PC-9 (cell line): ENCODE measurements at regions not wholly inside any gene's neighbourhood (a gene's known extent, or its start where the extent isn't known, plus 50 kb on each side); places are given as distances from the start of the nearest gene placed in this dataset.
"Not testable (repeated sequence)": the region's sequence is repeated elsewhere in the genome, so short reads cannot be mapped to it uniquely, and the experiment has no call there.

Source experiments
- BruUV-seq: library from RNA; stranded (reverse); fragments of 400-500 nt; replicated peaks from 2 replicates; lab custom pipeline; 2021; lab: Mats Ljungman, UMichigan
- CTCF ChIA-PET: fragments of 300-600 bp; sonication (Branson Sonifier 250); formaldehyde crosslinking; loops from one replicate; lab custom pipeline; 2022; ENCODE audit warnings: antibody characterized with exemption; lab: Charles Lee
- POLR2A ChIA-PET: fragments of 300-600 bp; sonication (Branson Sonifier 250); formaldehyde crosslinking; loops from one replicate; lab custom pipeline; 2022; ENCODE audit warnings: antibody characterized with exemption; ENCODE audit not compliant: unreplicated experiment; lab: Charles Lee
- DNase-seq, 2 experiments: peaks; one replicate each; pipeline versions ENCODE4 v3.0.0 to v3.0.0-alpha.2; 2015 to 2022; ENCODE audit warnings: mixed read lengths in 1 of 2
- H2AFZ ChIP-seq: fragments of 200-600 bp; sonication (generic); 2 replicates; pipeline ENCODE4 v1.8.1; 2017; ENCODE audit warnings: antibody characterized with exemption
- H3F3A ChIP-seq: fragments of 200-600 bp; sonication (generic); 2 replicates; pipeline ENCODE4 v1.8.1; 2017; ENCODE audit warnings: antibody characterized with exemption, mild to moderate bottlenecking, low read depth; ENCODE audit not compliant: insufficient read depth
- H3K27ac ChIP-seq: fragments of 200-600 bp; sonication (generic); 2 replicates; pipeline ENCODE4 v1.6.1; 2016; ENCODE audit warnings: mixed run types
- H3K27me3 ChIP-seq: fragments of 200-600 bp; sonication (generic); 2 replicates; pipeline ENCODE4 v1.6.1; 2016; ENCODE audit warnings: low read depth, mixed run types; ENCODE audit not compliant: insufficient read depth
- H3K36me3 ChIP-seq: fragments of 200-600 bp; sonication (generic); 2 replicates; pipeline ENCODE4 v1.6.1; 2016; ENCODE audit warnings: low read depth, mixed run types
- H3K4me1 ChIP-seq: fragments of 200-600 bp; sonication (generic); replicated peaks from 2 replicates; pipeline ENCODE4 v1.6.1; 2016; ENCODE audit warnings: mixed run types; ENCODE audit not compliant: insufficient read depth
- H3K4me2 ChIP-seq: fragments of 200-600 bp; sonication (generic); 2 replicates; pipeline ENCODE4 v1.6.1; 2017; ENCODE audit warnings: mixed run types
- H3K4me3 ChIP-seq: fragments of 200-600 bp; sonication (generic); 2 replicates; pipeline ENCODE4 v1.6.1; 2016; ENCODE audit warnings: mixed run types
- H3K79me2 ChIP-seq: fragments of 200-600 bp; sonication (generic); 2 replicates; pipeline ENCODE4 v1.6.1; 2017; ENCODE audit warnings: low read depth, mixed run types
- H3K9me2 ChIP-seq: fragments of 200-600 bp; sonication (generic); 2 replicates; pipeline ENCODE4 v1.8.1; 2017; ENCODE audit warnings: mild to moderate bottlenecking; ENCODE audit not compliant: insufficient read depth
- H3K9me3 ChIP-seq: fragments of 200-600 bp; sonication (generic); 2 replicates; pipeline ENCODE4 v1.8.1; 2016; ENCODE audit warnings: low read depth; ENCODE audit not compliant: insufficient read depth
- H4K20me1 ChIP-seq: fragments of 200-600 bp; sonication (generic); 2 replicates; pipeline ENCODE4 v1.8.1; 2017; ENCODE audit not compliant: insufficient read depth
- CTCF ChIP-seq: fragments of 200-600 bp; sonication (generic); conservative IDR thresholded peaks from 2 replicates; pipeline ENCODE4 v1.6.1; 2017; ENCODE audit warnings: mixed run types, antibody characterized with exemption, mild to moderate bottlenecking, moderate library complexity
- EZH2 ChIP-seq: fragments of 200-600 bp; sonication (generic); IDR thresholded peaks from 2 replicates; pipeline ENCODE4 v1.8.0; 2017; ENCODE audit warnings: antibody characterized with exemption, low read depth
- intact Hi-C: fragments of 100-400 bp; cut with micrococcal nuclease; formaldehyde crosslinking; loops from one replicate; pipeline ENCODE4 v1.10.0; 2022; ENCODE audit not compliant: unreplicated experiment

GRCh38 chr7:32788174-32788573, 103.4 kb downstream of the KBTBD2 start:
- intact Hi-C loops, POLR2A ChIA-PET: not testable (repeated sequence)

GRCh38 chr7:32785365-32785944, 106.1 kb downstream of the KBTBD2 start:
- H3F3A ChIP-seq, H3K4me1 ChIP-seq, H3K4me3 ChIP-seq, H3K79me2 ChIP-seq, H3K9me3 ChIP-seq, BruUV-seq, H2AFZ ChIP-seq, H3K36me3 ChIP-seq, DNase-seq, intact Hi-C loops, H3K27ac ChIP-seq, H3K27me3 ChIP-seq, H4K20me1 ChIP-seq, H3K4me2 ChIP-seq, H3K9me2 ChIP-seq: not testable (repeated sequence)
- ChIA-PET CTCF (interaction anchor here (0.5 kb wide), 1 partner anchor 15 kb away, joined by 3 read pairs; no protein-coding TSS in a partner anchor), POLR2A (interaction anchor here (0.6 kb wide), 1 partner anchor 285 kb away, joined by 11 read pairs; no protein-coding TSS in a partner anchor)

More at GRCh38 chr7:32788174-32788573, 103.4 kb downstream of the KBTBD2 start:
- H2AFZ ChIP-seq, H3K4me3 ChIP-seq, H3K9me2 ChIP-seq, H3K9me3 ChIP-seq, H3K27ac ChIP-seq, H3K27me3 ChIP-seq, H3K4me1 ChIP-seq, CTCF ChIA-PET, H4K20me1 ChIP-seq, H3K36me3 ChIP-seq, DNase-seq, H3F3A ChIP-seq, H3K79me2 ChIP-seq, H3K4me2 ChIP-seq, BruUV-seq: not testable (repeated sequence)

DNA sequence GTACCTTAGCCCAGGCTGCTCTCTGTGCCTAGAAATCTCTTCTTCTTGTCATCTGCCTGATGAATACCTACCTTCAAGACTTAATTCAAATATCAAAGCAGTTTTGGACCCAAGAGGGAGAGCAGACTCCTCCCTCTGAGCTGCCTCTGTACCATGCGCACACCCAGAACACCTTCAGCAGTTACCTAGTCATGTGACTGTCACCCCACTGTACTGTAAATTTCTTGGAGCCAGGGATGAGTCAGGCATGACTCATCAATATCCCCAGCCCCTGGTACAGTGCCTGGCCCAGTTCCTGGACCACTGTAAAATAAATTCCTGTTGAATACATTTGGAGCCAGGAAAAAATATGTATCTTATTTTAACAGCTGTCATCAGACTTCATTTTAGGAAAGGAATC, 111.7 kb downstream of the KBTBD2 start:
- H3K4me2 ChIP-seq, H3K9me3 ChIP-seq, intact Hi-C loops, POLR2A ChIA-PET, H3K4me1 ChIP-seq, H3K27me3 ChIP-seq, H3F3A ChIP-seq, H3K9me2 ChIP-seq, CTCF ChIA-PET, H3K36me3 ChIP-seq, H4K20me1 ChIP-seq, DNase-seq, H3K79me2 ChIP-seq, H2AFZ ChIP-seq, H3K27ac ChIP-seq, H3K4me3 ChIP-seq, BruUV-seq: not testable (repeated sequence)

- Histone ChIP-seq H3K79me2 (no peaks in the 10 kb centered on the region), H3K9me3 (no peaks in the 10 kb centered on the region), H3K9me2 (no peaks in the 10 kb centered on the region), H3K36me3 (no peaks in the 10 kb centered on the region), H3K4me1 (no peaks in the 10 kb centered on the region), H3K27ac (no peak overlapping the region), H3K27me3 (no peaks in the 10 kb centered on the region), H3K4me2 (no peak overlapping the region), H3K4me3 (no peak overlapping the region), H4K20me1 (no peaks in the 10 kb centered on the region), H2AFZ (no peak overlapping the region), H3F3A (no peaks in the 10 kb centered on the region)
- DNase-seq, result no peak
- ChIA-PET POLR2A (no interaction called here), CTCF (no interaction called here)
- no peak for TF ChIP-seq CTCF
- TF ChIP-seq EZH2, result no peak
- BruUV-seq, result no TSS peak
- intact Hi-C loops, result no loop called here
Measured at GRCh38 chr7:32779167-32779566, 112.4 kb downstream of the KBTBD2 start.

DNA sequence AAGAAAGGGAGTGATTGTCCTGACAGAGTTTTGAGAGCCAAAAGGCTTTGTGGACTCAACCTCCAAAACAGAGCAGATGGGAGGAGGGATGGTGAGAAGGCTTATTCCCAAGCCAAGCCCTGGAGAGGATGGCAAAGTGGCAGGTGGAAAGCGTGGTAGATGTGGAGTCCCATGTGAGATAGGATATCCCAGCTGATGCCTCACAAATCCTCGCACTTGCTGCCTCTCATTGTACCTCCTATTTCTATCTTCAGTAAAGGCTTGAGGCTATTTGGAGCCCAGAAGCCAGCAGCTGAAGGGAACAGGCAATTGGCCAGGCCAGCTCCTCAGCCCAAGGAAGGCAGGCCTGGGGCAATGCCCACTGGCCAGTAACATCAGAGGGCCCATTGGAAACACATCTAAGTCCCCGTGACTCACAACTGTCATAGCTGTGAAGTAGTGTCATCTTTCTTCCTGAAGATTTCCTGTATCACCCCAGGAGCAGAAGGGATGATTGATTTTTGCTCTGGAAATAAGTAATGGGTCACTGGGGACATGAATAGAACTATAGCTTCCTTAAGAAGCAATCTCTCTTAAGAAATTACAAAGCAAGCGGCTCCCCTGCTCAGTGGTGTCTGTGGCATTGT, 114.4 kb downstream of the KBTBD2 start:
- CTCF ChIA-PET, result interaction anchor here (0.6 kb wide), 1 partner anchor 68 kb away, joined by 5 read pairs; no protein-coding TSS in a partner anchor
- BruUV-seq, result not testable (repeated sequence)

GRCh38 chr7:32776318-32776717, 115.2 kb downstream of the KBTBD2 start:
- H3K79me2 ChIP-seq, H3K4me2 ChIP-seq, POLR2A ChIA-PET, H3K9me3 ChIP-seq, H3F3A ChIP-seq, H3K36me3 ChIP-seq, H2AFZ ChIP-seq, H3K27me3 ChIP-seq, intact Hi-C loops, H4K20me1 ChIP-seq, H3K4me1 ChIP-seq, H3K27ac ChIP-seq, H3K9me2 ChIP-seq, BruUV-seq, H3K4me3 ChIP-seq, CTCF ChIA-PET, DNase-seq: not testable (repeated sequence)

More for the DNA sequence above, 114.4 kb downstream of the KBTBD2 start:
- intact Hi-C loops, DNase-seq, H3K4me2 ChIP-seq, H3K36me3 ChIP-seq, POLR2A ChIA-PET, H3K4me1 ChIP-seq, H4K20me1 ChIP-seq, H3K4me3 ChIP-seq, H3K9me2 ChIP-seq, H3F3A ChIP-seq, H2AFZ ChIP-seq, H3K27me3 ChIP-seq, H3K27ac ChIP-seq, H3K9me3 ChIP-seq, H3K79me2 ChIP-seq: not testable (repeated sequence)
